ENCODE measurements at regions not wholly inside any gene's neighbourhood (a gene's known extent, or its start where the extent isn't known, plus 50 kb on each side); places are given as distances from the start of the nearest gene placed in this dataset.

GRCh38 chr3:166191411-166191810 lies 354.2 kb upstream of the BCHE start:
- in situ Hi-C loops (cut with HindIII; ENCODE audit: low pct_unique_long_range_greater_than_20kb, low sequenced_read_pairs): no loop called here
- no peak for DNase-seq (ENCODE audit: low read depth, low spot score)

GRCh38 chr3:166190360-166190759 lies 353.1 kb upstream of the BCHE start:
- no peak for DNase-seq (ENCODE audit: low read depth, low spot score)
- in situ Hi-C loops (cut with HindIII; ENCODE audit: low pct_unique_long_range_greater_than_20kb, low sequenced_read_pairs): no loop called here

DNA sequence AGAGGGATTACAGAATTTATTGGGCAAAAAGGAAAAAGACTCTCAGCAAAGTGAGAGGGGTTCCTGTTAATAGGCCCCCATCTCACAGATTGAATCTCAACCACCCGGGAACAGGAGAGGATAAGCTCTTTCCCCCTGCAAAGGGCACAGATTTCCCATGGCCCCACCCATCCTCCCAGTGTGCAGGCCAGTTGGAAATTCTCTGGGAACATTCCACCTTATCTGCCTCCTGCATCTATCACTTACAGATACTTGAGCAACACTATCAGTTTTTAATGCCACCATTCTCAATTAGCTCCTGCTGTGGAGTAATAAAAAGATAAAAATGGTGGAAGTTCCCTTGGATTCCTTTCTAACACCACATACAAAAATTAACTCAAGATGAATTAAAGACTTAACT lies 350.0 kb upstream of the BCHE start:
- DNase-seq (ENCODE audit: low read depth, low spot score): no peak
- in situ Hi-C loops (cut with HindIII; ENCODE audit: low pct_unique_long_range_greater_than_20kb, low sequenced_read_pairs): no loop called here

GRCh38 chr3:166186003-166186402 lies 348.8 kb upstream of the BCHE start:
- DNase-seq (ENCODE audit: low read depth, low spot score): no peak
- in situ Hi-C loops (cut with HindIII; ENCODE audit: low pct_unique_long_range_greater_than_20kb, low sequenced_read_pairs): no loop called here

DNA sequence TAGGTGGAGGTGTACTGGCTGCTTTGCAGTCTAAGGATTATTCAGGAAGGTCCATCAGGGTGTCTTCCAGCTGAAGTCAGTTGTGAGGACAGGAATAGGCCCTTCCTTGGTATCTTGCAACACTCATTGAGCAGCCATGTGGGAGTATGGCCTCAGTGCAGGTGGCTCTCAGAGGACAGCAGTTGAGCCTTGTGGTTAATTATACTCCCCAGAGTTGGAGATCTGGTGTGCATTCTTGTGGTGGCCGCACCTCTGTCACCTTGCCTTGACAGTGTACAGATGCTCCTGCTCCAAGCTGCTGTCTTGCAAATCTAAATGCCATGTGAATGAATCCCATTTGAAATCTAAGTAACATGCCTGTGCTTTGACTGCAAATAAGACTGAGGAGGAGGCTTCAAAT lies 339.9 kb upstream of the BCHE start:
- DNase-seq (ENCODE audit: low read depth, low spot score): no peak
- in situ Hi-C loops (cut with HindIII; ENCODE audit: low pct_unique_long_range_greater_than_20kb, low sequenced_read_pairs): no loop called here

DNA sequence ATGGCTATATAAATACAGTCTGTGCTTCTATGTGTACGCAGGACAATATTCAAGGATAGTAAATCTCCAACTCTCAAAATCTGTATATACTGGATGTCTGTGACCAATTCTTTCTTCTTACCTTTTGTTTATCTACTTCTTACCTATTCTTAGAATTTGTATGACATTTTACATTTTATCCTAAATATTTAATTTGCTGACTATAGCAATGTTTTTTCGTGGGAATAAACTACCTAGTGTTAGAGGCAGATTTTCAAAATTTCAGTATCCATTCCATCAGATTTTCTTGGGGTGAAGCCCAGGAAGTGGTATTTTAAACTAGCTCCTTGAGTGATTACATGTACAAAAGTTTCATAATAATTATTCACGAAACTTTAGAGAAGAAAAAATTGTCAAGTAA lies 334.5 kb upstream of the BCHE start:
- in situ Hi-C loops (cut with HindIII; ENCODE audit: low pct_unique_long_range_greater_than_20kb, low sequenced_read_pairs): no loop called here
- DNase-seq (ENCODE audit: low read depth, low spot score): no peak

DNA sequence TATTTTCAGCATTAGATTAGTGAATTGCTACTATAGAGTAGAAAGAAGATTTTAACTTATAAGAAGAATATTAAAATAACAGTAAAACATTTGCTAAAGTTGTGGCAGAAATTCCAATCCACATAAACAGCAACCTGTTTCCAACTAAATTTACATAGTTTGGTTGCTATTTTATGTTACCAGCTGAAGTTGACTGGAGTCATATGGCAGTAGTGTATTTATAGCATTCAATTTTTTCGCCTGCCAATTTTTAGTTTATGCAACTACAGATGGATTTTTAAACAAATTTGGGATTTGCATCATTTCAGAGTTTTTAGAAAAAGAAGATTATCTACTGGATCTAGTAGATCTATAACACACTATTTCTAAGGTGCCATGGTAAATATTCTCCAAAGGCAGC lies 332.5 kb upstream of the BCHE start:
- no peak for DNase-seq (ENCODE audit: low read depth, low spot score)
- in situ Hi-C loops (cut with HindIII; ENCODE audit: low pct_unique_long_range_greater_than_20kb, low sequenced_read_pairs): no loop called here

DNA sequence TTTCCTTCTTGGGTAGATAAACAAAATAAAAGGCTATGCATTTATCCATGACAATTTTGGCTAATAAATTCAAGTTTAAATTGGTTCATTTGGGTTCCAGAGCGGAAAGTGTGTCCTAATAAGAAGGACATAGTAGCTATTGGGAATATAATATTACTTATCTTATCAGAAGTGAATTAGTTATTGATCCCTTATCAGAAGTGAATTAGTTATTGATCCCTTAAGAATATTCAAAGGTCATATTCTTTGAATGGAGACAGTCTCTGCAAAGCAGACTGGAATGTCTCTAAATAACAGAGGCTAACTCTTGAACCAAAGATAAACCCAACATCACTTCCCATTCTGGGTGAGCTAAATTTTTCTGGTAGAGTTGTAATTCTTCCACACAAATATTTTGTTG lies 290.7 kb upstream of the BCHE start:
- no peak for DNase-seq (ENCODE audit: low read depth, low spot score)
- in situ Hi-C loops (cut with HindIII; ENCODE audit: low pct_unique_long_range_greater_than_20kb, low sequenced_read_pairs): no loop called here

GRCh38 chr3:166125179-166125578 lies 288.0 kb upstream of the BCHE start:
- DNase-seq (ENCODE audit: low read depth, low spot score): no peak
- in situ Hi-C loops (cut with HindIII; ENCODE audit: low pct_unique_long_range_greater_than_20kb, low sequenced_read_pairs): no loop called here

- DNase-seq (ENCODE audit: low read depth, low spot score): no peak
- in situ Hi-C loops (cut with HindIII; ENCODE audit: low pct_unique_long_range_greater_than_20kb, low sequenced_read_pairs): no loop called here
Observed at GRCh38 chr3:166123576-166123975, 286.4 kb upstream of the BCHE start.

DNA sequence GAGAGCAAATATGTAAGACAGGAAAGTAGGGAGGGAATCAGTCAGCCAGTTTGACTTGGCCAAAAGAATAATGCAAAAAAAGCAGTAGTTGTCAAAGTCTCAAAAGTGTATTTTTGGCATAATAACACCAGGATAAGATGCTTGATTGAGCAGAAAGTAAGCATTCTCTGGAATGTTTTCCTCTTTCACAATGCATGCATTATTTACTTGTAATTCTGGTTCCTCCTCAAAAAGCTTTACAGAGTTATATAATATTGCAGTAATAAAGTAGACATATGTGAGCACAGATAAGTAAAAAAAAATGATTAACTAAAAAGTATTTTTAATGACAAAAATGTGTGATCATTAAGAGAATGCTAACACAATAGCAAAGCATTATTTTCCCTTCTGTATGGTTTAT lies 285.9 kb upstream of the BCHE start:
- DNase-seq (ENCODE audit: low read depth, low spot score): no peak

GRCh38 chr3:166118049-166118448 lies 280.8 kb upstream of the BCHE start:
- no peak for DNase-seq (ENCODE audit: low read depth, low spot score)
- in situ Hi-C loops (cut with HindIII; ENCODE audit: low pct_unique_long_range_greater_than_20kb, low sequenced_read_pairs): no loop called here

More for the DNA sequence above, 285.9 kb upstream of the BCHE start:
- in situ Hi-C loops (cut with HindIII; ENCODE audit: low pct_unique_long_range_greater_than_20kb, low sequenced_read_pairs): no loop called here

DNA sequence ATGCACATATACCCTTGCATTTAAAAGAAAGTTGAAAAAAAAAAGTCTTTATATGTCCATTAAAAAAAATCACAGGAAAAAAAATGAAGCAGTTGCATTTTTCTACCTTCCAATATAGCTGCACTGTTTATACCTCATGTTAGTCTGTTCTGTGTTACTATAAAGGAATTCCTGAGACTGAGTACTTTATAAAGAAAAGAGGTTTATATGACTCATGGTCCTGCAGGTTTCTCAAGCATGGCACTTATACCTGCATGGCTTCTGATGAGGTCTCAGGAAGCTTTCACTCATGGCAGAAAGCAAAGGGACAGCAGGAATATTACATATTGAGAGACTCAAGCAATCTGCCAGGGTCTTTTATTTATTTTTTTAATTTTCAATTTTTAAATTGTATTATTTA lies 277.2 kb upstream of the BCHE start:
- no peak for DNase-seq (ENCODE audit: low read depth, low spot score)
- in situ Hi-C loops (cut with HindIII; ENCODE audit: low pct_unique_long_range_greater_than_20kb, low sequenced_read_pairs): no loop called here

- in situ Hi-C loops (cut with HindIII; ENCODE audit: low pct_unique_long_range_greater_than_20kb, low sequenced_read_pairs): no loop called here
- no peak for DNase-seq (ENCODE audit: low read depth, low spot score)
Observed at GRCh38 chr3:166111562-166111961, 274.3 kb upstream of the BCHE start.

DNA sequence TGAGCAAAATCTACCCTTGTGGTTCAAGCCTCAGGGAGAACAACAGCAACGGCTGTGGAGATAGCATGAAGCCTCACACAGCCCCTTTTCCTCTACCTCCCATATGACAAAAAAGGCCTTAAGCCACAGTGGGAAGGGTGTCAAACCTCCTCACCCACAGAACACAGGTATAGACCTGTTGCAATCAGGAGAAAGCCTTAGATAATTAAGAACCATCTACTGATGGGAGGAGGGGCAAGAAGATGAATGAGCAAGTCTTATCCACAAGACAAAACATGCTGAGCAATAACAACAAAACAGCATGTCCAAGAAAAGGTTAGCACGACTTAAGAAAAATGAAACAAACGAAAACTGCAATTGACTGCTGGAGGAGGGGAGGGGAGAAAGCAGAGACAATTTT lies 272.9 kb upstream of the BCHE start:
- in situ Hi-C loops (cut with HindIII; ENCODE audit: low pct_unique_long_range_greater_than_20kb, low sequenced_read_pairs): no loop called here

GRCh38 chr3:166104938-166105337 lies 267.7 kb upstream of the BCHE start:
- DNase-seq (ENCODE audit: low read depth, low spot score): no peak
- in situ Hi-C loops (cut with HindIII; ENCODE audit: low pct_unique_long_range_greater_than_20kb, low sequenced_read_pairs): no loop called here

More for the DNA sequence above, 272.9 kb upstream of the BCHE start:
- no peak for DNase-seq (ENCODE audit: low read depth, low spot score)

GRCh38 chr3:166100730-166101129 lies 263.5 kb upstream of the BCHE start:
- DNase-seq (ENCODE audit: low read depth, low spot score): no peak
- in situ Hi-C loops (cut with HindIII; ENCODE audit: low pct_unique_long_range_greater_than_20kb, low sequenced_read_pairs): no loop called here

GRCh38 chr3:166089575-166089974 lies 252.4 kb upstream of the BCHE start:
- no peak for DNase-seq (ENCODE audit: low read depth, low spot score)
- in situ Hi-C loops (cut with HindIII; ENCODE audit: low pct_unique_long_range_greater_than_20kb, low sequenced_read_pairs): no loop called here

DNA sequence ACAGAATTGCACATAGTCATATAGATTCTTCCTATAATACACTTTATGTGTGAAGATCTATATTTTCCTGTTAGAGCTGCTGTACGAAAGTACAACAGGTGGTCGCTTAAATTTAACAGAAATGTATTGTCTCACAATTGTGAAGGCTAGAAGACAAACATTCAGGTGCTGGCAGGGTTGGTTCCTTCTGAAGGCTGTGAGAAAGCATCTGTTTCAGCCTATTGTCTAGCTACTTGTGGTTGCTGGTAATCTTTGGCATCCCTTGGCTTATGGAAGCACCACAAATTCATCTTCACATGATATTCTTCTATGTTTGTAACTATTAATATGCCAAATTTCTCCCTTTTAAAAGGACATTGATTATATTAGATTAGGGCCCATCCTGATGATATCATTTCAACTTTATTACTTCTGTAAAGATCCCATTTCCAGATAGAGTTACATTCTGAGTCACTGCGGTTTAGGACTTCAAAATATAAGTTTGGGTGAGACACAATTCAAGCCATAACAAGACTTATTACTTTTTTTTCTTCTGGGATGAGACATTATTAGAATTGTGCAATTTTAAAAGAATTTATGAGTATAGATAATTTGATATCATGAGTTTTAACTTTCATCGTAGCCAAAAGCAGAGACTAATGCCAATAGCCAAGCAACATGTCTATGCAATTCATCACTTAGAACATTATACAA lies 248.1 kb upstream of the BCHE start:
- in situ Hi-C loops (cut with HindIII; ENCODE audit: low pct_unique_long_range_greater_than_20kb, low sequenced_read_pairs): no loop called here
- DNase-seq (ENCODE audit: low read depth, low spot score): no peak

GRCh38 chr3:166080096-166080495 lies 242.9 kb upstream of the BCHE start:
- DNase-seq (ENCODE audit: low read depth, low spot score): no peak
- in situ Hi-C loops (cut with HindIII; ENCODE audit: low pct_unique_long_range_greater_than_20kb, low sequenced_read_pairs): no loop called here
